ENCODE measurements at regions not wholly inside any gene's neighbourhood (a gene's known extent, or its start where the extent isn't known, plus 50 kb on each side); places are given as distances from the start of the nearest gene placed in this dataset.

DNA sequence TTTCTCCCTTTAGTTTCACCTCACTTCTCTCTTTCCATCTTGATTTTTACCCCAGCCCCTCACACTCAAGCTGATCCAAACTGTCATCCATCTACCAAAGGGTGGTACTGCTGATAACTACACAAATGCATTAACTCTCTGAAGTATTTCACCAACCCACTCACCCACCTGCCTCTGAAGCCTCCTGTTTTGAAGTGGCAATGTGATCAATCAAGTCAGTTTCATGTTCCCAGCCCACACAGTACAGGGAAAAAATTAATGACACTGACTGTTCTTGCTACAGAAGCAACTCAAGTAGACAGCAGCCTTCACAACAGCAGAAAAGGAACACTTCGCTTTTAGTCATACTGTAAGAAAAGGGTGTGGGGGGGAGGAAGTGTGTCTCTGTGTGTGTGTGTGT lies 183.0 kb upstream of the NOCT start:
- no peak overlapping the region for H3K4me3 ChIP-seq (ENCODE audit: control insufficient read depth, low read depth, low read length)
- no peak for TF ChIP-seq CTCF (conservative IDR thresholded peaks at IDR 0.05; ENCODE audit: control insufficient read depth, insufficient read depth, low read depth, low read length)
- no peak for DNase-seq (ENCODE audit: low read depth)

DNA sequence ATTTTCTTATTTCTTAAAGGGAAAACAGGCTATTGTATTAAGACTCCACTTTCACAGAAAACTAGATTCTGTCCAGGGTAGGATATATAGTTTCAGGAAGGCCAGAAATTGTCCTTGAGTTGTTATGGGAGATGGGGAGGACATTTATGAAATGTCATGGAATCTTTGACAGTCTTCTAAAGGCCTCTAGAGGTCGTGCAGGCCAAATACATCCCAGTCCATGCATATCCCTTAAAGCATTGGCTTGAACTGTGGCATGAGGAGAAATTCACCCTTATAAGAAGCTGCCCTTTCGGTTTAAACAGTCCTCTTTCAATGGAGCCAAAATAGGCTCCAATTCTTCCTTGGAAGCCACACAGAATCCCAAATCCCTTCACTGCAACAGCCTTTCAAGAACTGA lies 183.6 kb upstream of the NOCT start:
- DNase-seq (ENCODE audit: low read depth): no peak
- H3K4me3 ChIP-seq (ENCODE audit: control insufficient read depth, low read depth, low read length): no peak overlapping the region
- no peak for TF ChIP-seq CTCF (conservative IDR thresholded peaks at IDR 0.05; ENCODE audit: control insufficient read depth, insufficient read depth, low read depth, low read length)

- DNase-seq (ENCODE audit: low read depth): no peak
- no peak overlapping the region for H3K4me3 ChIP-seq (ENCODE audit: control insufficient read depth, low read depth, low read length)
- no peak for TF ChIP-seq CTCF (conservative IDR thresholded peaks at IDR 0.05; ENCODE audit: control insufficient read depth, insufficient read depth, low read depth, low read length)
These were observed 186.7 kb upstream of the NOCT start for GRCh38 chr4:138828926-138829325.

GRCh38 chr4:138826754-138827153 lies 188.8 kb upstream of the NOCT start:
- H3K4me3 ChIP-seq (ENCODE audit: control insufficient read depth, low read depth, low read length): no peak overlapping the region
- no peak for TF ChIP-seq CTCF (conservative IDR thresholded peaks at IDR 0.05; ENCODE audit: control insufficient read depth, insufficient read depth, low read depth, low read length)
- no peak for DNase-seq (ENCODE audit: low read depth)

- no peak overlapping the region for H3K4me3 ChIP-seq (ENCODE audit: control insufficient read depth, low read depth, low read length)
- DNase-seq (ENCODE audit: low read depth): no peak
- TF ChIP-seq CTCF (conservative IDR thresholded peaks at IDR 0.05; ENCODE audit: control insufficient read depth, insufficient read depth, low read depth, low read length): no peak
These were observed 189.3 kb upstream of the NOCT start for GRCh38 chr4:138826322-138826721.

DNA sequence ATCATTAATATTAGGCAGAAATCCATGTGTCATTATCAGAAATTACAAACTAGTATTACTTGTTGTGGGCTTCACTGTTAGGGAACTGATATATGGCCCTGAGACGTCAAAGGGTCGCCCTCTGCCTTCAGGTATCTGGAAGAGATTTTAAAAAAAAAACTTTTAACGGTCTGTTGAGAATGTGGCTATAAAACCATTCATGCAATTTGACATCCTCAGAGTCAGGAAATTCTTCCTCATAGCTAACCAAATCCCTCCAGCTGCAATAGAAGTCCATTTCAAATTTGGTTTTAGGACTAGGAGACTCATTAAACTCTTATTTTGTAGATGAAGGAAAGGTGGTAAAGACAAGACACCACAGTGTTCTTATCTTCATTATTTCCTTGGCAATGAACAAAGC lies 194.2 kb upstream of the NOCT start:
- no peak for DNase-seq (ENCODE audit: low read depth)
- no peak for TF ChIP-seq CTCF (conservative IDR thresholded peaks at IDR 0.05; ENCODE audit: control insufficient read depth, insufficient read depth, low read depth, low read length)
- H3K4me3 ChIP-seq (ENCODE audit: control insufficient read depth, low read depth, low read length): no peak overlapping the region

DNA sequence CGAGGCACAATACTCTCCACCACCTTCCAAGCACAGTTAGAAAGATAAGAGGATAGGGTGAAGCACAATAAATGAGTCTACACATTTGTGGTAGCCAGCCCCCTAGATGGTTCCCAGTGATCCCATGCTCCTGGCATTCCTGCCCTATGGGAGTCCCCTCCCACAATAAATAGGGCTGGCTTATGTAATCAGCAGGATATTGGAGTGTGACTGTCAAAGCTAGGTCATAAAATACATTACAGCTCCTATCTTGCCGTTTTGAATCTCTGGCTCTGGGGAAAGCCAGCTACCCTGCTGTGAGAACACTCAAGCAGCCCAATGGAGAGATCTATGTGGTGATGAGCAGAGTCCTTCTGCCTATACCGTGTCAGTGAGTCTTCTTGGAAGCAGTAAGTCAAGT lies 198.7 kb upstream of the NOCT start:
- H3K4me3 ChIP-seq (ENCODE audit: control insufficient read depth, low read depth, low read length): no peak overlapping the region
- DNase-seq (ENCODE audit: low read depth): no peak
- no peak for TF ChIP-seq CTCF (conservative IDR thresholded peaks at IDR 0.05; ENCODE audit: control insufficient read depth, insufficient read depth, low read depth, low read length)

Measured in fibroblast of mammary gland (primary cell).